ENCODE measurements at regions not wholly inside any gene's neighbourhood (a gene's known extent, or its start where the extent isn't known, plus 50 kb on each side); places are given as distances from the start of the nearest gene placed in this dataset.

DNA sequence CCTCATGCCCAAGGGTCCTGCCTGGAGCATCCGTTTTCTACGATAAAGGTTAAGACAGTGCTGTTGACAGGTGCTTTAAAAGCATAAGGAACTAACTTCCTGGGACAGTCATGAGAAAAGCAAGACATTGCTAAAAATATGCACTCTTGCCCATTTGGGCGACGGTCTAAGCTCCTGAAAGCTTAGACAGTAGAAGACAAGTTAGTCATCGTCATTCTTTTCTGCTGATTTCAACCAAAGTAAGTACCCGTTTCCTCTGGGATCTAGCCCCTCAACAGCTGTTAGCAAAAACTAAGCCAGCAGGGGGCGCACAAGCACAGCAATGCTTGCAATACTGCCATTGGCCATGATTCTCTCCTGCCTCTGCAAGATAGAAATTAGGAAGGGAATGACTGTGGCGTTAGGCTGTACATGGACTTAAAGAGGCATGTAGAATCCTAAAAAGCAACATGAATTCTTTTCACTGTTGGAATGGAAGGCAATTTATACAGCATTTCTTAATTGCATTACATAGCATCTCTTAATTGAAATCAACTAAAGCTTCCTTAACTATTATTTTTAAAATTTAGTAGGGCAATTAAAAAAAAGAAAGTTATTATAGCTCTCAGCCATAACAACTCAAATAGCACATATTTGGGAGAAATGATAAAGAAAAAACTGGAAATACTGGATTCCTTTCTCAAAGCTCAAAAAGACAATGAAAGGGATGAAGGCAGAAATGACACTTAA is 147.8 kb upstream of the RALGAPA2 start (continued):
- TF ChIP-seq ZBTB25 (CRISPR knock-in tag; IDR thresholded peaks at IDR 0.05) (peak; percentile 32; the same call in 1 of the 2 replicates), ZBTB7A (CRISPR knock-in tag; IDR thresholded peaks at IDR 0.05) (peak; percentile 37; the same call in 1 of the 2 replicates), RXRB (CRISPR knock-in tag; IDR thresholded peaks at IDR 0.05; ENCODE audit: borderline replicate concordance) (peak; percentile 46; the same call in 1 of the 2 replicates), ZNF652 (CRISPR knock-in tag; IDR thresholded peaks at IDR 0.05; ENCODE audit: borderline replicate concordance, low read depth) (no peak), SMAD3 (CRISPR knock-in tag; IDR thresholded peaks at IDR 0.05) (0 out of 2 replicates have a peak, but pooled peaks have one; percentile 59), ARID3A (IDR thresholded peaks at IDR 0.05; ENCODE audit: low read depth, low read length) (0 out of 2 replicates have a peak, but pooled peaks have one; percentile 38), MAFG (CRISPR knock-in tag; IDR thresholded peaks at IDR 0.05) (no peak)
- TF ChIP-seq, protein P1, sequence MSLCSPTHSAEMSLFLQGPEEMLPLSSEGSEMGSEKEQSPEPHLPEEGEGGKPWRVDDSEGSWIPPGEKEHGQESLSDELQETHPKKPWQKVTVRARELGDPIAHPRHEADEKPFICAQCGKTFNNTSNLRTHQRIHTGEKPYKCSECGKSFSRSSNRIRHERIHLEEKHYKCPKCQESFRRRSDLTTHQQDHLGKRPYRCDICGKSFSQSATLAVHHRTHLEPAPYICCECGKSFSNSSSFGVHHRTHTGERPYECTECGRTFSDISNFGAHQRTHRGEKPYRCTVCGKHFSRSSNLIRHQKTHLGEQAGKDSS (CRISPR knock-in tag; IDR thresholded peaks at IDR 0.05; ENCODE audit: borderline replicate concordance, low read depth): peak; percentile 77; the same call in 1 of the 2 replicates
- TF ChIP-seq, protein P2, sequence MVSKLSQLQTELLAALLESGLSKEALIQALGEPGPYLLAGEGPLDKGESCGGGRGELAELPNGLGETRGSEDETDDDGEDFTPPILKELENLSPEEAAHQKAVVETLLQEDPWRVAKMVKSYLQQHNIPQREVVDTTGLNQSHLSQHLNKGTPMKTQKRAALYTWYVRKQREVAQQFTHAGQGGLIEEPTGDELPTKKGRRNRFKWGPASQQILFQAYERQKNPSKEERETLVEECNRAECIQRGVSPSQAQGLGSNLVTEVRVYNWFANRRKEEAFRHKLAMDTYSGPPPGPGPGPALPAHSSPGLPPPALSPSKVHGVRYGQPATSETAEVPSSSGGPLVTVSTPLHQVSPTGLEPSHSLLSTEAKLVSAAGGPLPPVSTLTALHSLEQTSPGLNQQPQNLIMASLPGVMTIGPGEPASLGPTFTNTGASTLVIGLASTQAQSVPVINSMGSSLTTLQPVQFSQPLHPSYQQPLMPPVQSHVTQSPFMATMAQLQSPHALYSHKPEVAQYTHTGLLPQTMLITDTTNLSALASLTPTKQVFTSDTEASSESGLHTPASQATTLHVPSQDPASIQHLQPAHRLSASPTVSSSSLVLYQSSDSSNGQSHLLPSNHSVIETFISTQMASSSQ (IDR thresholded peaks at IDR 0.05; ENCODE audit: low read depth): no peak
- TF ChIP-seq, protein P2 (CRISPR knock-in tag; IDR thresholded peaks at IDR 0.05; ENCODE audit: borderline replicate concordance): no peak
